ENCODE measurements at regions not wholly inside any gene's neighbourhood (a gene's known extent, or its start where the extent isn't known, plus 50 kb on each side); places are given as distances from the start of the nearest gene placed in this dataset.

- no peak for TF ChIP-seq CTCF (conservative IDR thresholded peaks at IDR 0.05; ENCODE audit: low read depth, low read length)
- no peak for TF ChIP-seq EZH2 (IDR thresholded peaks at IDR 0.05; ENCODE audit: borderline replicate concordance, low read depth, low read length, poor library complexity, severe bottlenecking)
These were observed 784.6 kb upstream of the ANO3 start for GRCh38 chr11:25547292-25547691.
